RWPE2 (cell line): ENCODE measurements at regions not wholly inside any gene's neighbourhood (a gene's known extent, or its start where the extent isn't known, plus 50 kb on each side); places are given as distances from the start of the nearest gene placed in this dataset.
"Not testable (repeated sequence)": the region's sequence is repeated elsewhere in the genome, so short reads cannot be mapped to it uniquely, and the experiment has no call there.

ENCODE experiments used
- ATAC-seq: fragments of 200-7000 bp; cut with Tn5 transposase; 3 replicates; pipeline ENCODE4 v1.9.1; 2021; ENCODE audit warnings: low read depth
- DNase-seq: peaks from one replicate; pipeline ENCODE4 v3.0.0-alpha.2; 2020; ENCODE audit warnings: low spot score
- H3K27ac ChIP-seq: fragments of 450-650 bp; 2 replicates; pipeline ENCODE4 v1.5.1; 2017; ENCODE audit warnings: mild to moderate bottlenecking; ENCODE audit not compliant: poor library complexity, severe bottlenecking
- H3K27me3 ChIP-seq: fragments of 250-450 bp; sonication (Bioruptor Pico); 2 replicates; pipeline ENCODE4 v1.5.1; 2021; ENCODE audit warnings: mild to moderate bottlenecking, moderate library complexity; ENCODE audit not compliant: insufficient read depth, poor library complexity, severe bottlenecking
- H3K36me3 ChIP-seq: fragments of 250-450 bp; sonication (Bioruptor Pico); 2 replicates; pipeline ENCODE4 v1.5.1; 2020; ENCODE audit warnings: low read depth, mild to moderate bottlenecking, moderate library complexity
- H3K4me1 ChIP-seq: fragments of 250-450 bp; sonication (Bioruptor Pico); 2 replicates; pipeline ENCODE4 v1.5.1; 2021; ENCODE audit warnings: mild to moderate bottlenecking, moderate library complexity; ENCODE audit not compliant: insufficient read depth, poor library complexity, severe bottlenecking
- H3K4me3 ChIP-seq: fragments of 250-450 bp; sonication (Bioruptor Pico); 2 replicates; pipeline ENCODE4 v1.5.1; 2021; ENCODE audit warnings: mild to moderate bottlenecking, moderate library complexity; ENCODE audit not compliant: severe bottlenecking
- H3K9me3 ChIP-seq: fragments of 250-450 bp; sonication (Bioruptor Pico); 2 replicates; pipeline ENCODE4 v1.5.1; 2021; ENCODE audit warnings: mild to moderate bottlenecking, moderate library complexity; ENCODE audit not compliant: severe bottlenecking
- TF ChIP-seq, protein P1 (sequence below): fragments of 450-650 bp; IDR thresholded peaks from one replicate; pipeline ENCODE4 v1.5.1; 2017; ENCODE audit warnings: mild to moderate bottlenecking, moderate library complexity; ENCODE audit not compliant: poor library complexity, severe bottlenecking

DNA sequence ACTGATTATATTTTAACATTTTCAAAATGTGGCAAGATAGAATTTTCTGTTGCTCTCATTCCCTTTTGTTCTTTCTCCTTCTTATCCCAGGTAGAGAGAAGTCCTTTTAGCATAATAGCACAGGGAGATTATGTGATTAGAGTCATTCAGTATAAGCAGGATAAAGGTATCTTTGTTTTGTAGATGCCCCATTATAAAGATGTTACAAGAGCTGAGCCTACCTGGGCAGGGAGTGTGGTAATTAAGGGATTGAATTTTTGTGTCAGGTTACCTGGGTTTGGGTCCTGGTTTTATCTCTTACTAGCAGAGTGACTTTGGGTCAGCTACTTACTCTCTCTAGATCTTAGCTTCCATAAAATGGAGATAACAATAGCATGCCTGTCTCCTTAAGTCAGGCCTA, 536.5 kb downstream of the TMEM135 start:
- TF ChIP-seq, protein P1, sequence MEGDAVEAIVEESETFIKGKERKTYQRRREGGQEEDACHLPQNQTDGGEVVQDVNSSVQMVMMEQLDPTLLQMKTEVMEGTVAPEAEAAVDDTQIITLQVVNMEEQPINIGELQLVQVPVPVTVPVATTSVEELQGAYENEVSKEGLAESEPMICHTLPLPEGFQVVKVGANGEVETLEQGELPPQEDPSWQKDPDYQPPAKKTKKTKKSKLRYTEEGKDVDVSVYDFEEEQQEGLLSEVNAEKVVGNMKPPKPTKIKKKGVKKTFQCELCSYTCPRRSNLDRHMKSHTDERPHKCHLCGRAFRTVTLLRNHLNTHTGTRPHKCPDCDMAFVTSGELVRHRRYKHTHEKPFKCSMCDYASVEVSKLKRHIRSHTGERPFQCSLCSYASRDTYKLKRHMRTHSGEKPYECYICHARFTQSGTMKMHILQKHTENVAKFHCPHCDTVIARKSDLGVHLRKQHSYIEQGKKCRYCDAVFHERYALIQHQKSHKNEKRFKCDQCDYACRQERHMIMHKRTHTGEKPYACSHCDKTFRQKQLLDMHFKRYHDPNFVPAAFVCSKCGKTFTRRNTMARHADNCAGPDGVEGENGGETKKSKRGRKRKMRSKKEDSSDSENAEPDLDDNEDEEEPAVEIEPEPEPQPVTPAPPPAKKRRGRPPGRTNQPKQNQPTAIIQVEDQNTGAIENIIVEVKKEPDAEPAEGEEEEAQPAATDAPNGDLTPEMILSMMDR: no peak
- Histone ChIP-seq H3K36me3 (no peaks in the 10 kb centered on the region), H3K4me3 (no peak overlapping the region), H3K27ac (no peak overlapping the region), H3K4me1 (no peaks in the 10 kb centered on the region), H3K9me3 (no peaks in the 10 kb centered on the region), H3K27me3 (no peaks in the 10 kb centered on the region)
- DNase-seq (no peak), ATAC-seq (no peak)

DNA sequence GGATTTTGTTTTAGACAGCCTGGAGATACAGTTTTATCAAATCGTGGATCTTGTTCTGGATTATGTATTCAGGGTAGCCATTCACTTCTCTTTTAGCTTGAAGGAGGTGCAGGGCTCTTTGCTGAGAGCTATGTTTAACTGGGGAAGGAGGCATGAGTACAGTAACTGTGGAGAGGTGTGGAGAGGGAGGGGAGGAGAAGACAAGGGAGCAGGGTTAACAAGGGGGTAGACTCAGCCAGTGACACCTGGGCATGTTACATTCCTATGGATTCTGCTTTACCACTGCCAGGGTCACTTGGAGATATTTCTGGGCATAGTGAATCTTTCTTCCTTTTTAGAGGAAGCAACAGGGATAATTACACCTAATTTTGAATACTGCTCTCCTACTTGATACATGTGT, 536.0 kb downstream of the TMEM135 start:
- H3K4me1 ChIP-seq: no peaks in the 10 kb centered on the region
- no peak overlapping the region for H3K27ac ChIP-seq
- H3K9me3 ChIP-seq: no peaks in the 10 kb centered on the region
- no peak for ATAC-seq
- H3K4me3 ChIP-seq: no peak overlapping the region
- no peak for DNase-seq
- no peaks in the 10 kb centered on the region for H3K27me3 ChIP-seq
- TF ChIP-seq, protein P1: no peak
- no peaks in the 10 kb centered on the region for H3K36me3 ChIP-seq

DNA sequence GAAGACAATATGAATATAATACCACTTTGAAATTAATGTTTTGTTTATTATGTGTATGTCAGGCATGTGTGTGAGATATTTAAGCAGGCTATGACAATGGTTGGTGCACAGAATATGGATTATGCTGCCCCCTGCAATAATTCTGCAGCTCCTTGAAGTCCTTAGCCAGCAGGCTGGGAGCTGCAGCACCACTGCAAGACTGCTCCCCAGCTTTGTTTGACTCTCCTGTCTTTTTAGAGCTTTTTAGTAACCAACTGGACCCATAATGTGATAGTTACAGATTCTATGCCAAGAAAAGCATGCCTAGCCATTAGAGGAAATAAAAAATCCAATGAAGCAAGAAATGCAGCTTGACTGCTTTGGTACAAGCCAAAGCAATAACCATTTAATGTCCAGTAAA, 535.1 kb downstream of the TMEM135 start:
- TF ChIP-seq, protein P1: no peak
- no peaks in the 10 kb centered on the region for H3K4me1 ChIP-seq
- DNase-seq (no peak), ATAC-seq (no peak)
- no peaks in the 10 kb centered on the region for H3K9me3 ChIP-seq
- no peak overlapping the region for H3K27ac ChIP-seq
- H3K4me3 ChIP-seq: no peak overlapping the region
- no peaks in the 10 kb centered on the region for H3K36me3 ChIP-seq
- H3K27me3 ChIP-seq: no peaks in the 10 kb centered on the region

DNA sequence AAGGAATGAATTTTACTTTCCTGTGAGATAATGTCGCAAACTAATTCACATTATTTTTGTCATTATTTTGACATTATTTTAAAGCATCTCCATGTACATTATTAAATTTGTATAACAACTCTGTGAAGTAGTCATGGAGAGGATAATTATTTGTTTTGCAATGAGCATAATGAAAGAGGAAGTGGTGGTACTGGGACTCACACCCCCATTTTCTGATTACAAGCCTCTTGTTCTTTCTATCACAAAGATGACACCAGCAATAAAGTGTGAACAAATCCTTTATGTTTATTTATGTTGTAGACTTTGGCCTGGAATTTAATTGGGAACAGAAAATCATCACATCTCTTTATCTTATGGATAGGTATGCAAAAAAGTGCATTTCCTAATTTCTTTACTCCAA, 522.6 kb downstream of the TMEM135 start:
- TF ChIP-seq, protein P1: no peak
- no peaks in the 10 kb centered on the region for H3K4me1 ChIP-seq
- H3K27me3 ChIP-seq: no peaks in the 10 kb centered on the region
- no peak for DNase-seq
- no peak for ATAC-seq
- no peak overlapping the region for H3K27ac ChIP-seq
- H3K4me3 ChIP-seq: no peak overlapping the region
- H3K9me3 ChIP-seq: no peaks in the 10 kb centered on the region
- H3K36me3 ChIP-seq: no peaks in the 10 kb centered on the region

DNA sequence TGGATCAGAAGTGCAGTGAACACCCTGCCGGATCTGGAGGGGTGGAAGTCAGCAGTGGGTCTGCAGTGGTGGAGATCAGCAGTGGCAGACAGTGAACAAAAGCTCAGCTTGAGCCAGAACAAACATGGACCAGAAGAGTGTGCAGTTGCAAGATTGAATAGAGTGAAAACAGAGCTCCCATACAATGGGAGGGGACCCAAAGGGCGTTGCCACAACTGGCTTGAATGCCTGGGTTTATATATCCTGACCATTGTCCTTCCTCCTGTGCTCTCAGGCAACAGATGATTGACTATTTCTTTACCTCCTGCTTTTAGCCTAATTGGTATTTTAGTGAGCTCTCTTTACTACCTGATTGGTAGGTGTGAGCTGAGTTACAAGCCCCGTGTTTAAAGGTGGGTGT, 522.1 kb downstream of the TMEM135 start:
- not testable (repeated sequence) for H3K9me3 ChIP-seq, H3K4me1 ChIP-seq, H3K4me3 ChIP-seq, H3K27me3 ChIP-seq, H3K36me3 ChIP-seq, H3K27ac ChIP-seq, ATAC-seq, DNase-seq
